Activated naive CD4-positive, alpha-beta T cell treated with anti-CD3 and anti-CD28 coated beads, Interleukin-2, amount 10 ng/mL, durations not matched to agents 7 days and 5 days (primary cell): ENCODE measurements at regions not wholly inside any gene's neighbourhood (a gene's known extent, or its start where the extent isn't known, plus 50 kb on each side); places are given as distances from the start of the nearest gene placed in this dataset.
"Not testable (repeated sequence)": the region's sequence is repeated elsewhere in the genome, so short reads cannot be mapped to it uniquely, and the experiment has no call there.

ENCODE experiments used
- CTCF ChIA-PET: fragments of 350-600 bp; sonication (Branson Sonifier 250); formaldehyde crosslinking; loops from one replicate; lab custom pipeline; 2021; ENCODE audit warnings: antibody characterized with exemption; lab: Charles Lee
- DNase-seq: peaks from one replicate; pipeline ENCODE4 v3.0.0-alpha.2; 2020
- H3K27ac Mint-ChIP-seq: one replicate; pipeline ENCODE4 v1.8.0; 2021; ENCODE audit warnings: mild to moderate bottlenecking, moderate library complexity, mixed read lengths
- H3K27me3 Mint-ChIP-seq: one replicate; pipeline ENCODE4 v1.8.0; 2021; ENCODE audit warnings: mild to moderate bottlenecking, mixed read lengths
- H3K36me3 Mint-ChIP-seq: one replicate; pipeline ENCODE4 v1.8.0; 2021; ENCODE audit warnings: mixed read lengths
- H3K4me1 Mint-ChIP-seq: one replicate; pipeline ENCODE4 v1.8.0; 2021; ENCODE audit warnings: mixed read lengths
- H3K4me3 Mint-ChIP-seq: one replicate; pipeline ENCODE4 v1.8.0; 2021; ENCODE audit warnings: mild to moderate bottlenecking, moderate library complexity, mixed read lengths
- H3K9me3 Mint-ChIP-seq: one replicate; pipeline ENCODE4 v1.8.0; 2021; ENCODE audit warnings: mixed read lengths

DNA sequence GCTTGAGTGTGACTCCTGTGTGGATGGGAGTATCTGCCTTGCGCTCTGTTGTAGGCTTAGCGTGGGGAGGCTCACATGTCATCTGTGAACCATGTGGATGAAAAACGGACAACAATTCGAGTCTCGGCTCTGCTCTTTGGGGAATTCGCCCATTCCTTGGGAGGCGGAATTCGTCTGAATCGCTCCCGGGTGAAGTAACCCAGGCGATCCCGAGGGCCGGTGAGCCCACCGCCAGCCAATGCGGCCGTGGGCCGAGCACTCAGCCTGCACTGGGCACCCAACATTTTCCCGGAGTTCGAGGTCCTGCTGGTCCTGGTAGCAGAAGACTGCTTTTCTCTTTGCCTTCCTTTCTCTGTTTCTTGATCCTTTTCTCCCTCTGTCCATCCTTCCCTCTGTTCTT lies 3928.5 kb upstream of the OR11H1 start:
- DNase-seq, H3K27me3 Mint-ChIP-seq, H3K36me3 Mint-ChIP-seq, H3K27ac Mint-ChIP-seq, H3K4me3 Mint-ChIP-seq, H3K4me1 Mint-ChIP-seq, CTCF ChIA-PET: not testable (repeated sequence)
- H3K9me3 Mint-ChIP-seq: peaks cover 47% of the 10 kb centered on the region

DNA sequence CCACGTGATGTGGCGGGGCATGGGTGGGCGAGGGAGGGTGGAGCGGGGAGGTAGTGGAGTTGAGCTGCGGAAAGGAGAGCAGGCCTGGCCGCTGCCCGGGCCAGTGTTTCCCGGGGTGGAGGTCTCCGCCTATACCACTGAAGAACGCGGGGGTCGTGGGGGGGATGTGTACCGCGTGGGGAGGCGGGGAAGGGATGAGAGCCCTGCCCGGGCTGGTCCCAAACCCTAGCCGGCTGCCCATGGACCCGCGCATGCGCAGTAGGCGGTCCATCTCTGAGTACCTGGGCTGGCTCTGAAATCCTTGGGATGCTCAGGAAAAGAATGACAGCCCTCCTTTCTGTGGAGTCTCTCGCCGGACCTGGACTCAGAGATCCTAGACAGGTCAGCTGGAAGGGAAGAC lies 3927.8 kb upstream of the OR11H1 start:
- CTCF ChIA-PET, H3K4me3 Mint-ChIP-seq, H3K27me3 Mint-ChIP-seq, H3K36me3 Mint-ChIP-seq, H3K4me1 Mint-ChIP-seq, H3K27ac Mint-ChIP-seq, DNase-seq: not testable (repeated sequence)
- H3K9me3 Mint-ChIP-seq: peaks cover 48% of the 10 kb centered on the region

DNA sequence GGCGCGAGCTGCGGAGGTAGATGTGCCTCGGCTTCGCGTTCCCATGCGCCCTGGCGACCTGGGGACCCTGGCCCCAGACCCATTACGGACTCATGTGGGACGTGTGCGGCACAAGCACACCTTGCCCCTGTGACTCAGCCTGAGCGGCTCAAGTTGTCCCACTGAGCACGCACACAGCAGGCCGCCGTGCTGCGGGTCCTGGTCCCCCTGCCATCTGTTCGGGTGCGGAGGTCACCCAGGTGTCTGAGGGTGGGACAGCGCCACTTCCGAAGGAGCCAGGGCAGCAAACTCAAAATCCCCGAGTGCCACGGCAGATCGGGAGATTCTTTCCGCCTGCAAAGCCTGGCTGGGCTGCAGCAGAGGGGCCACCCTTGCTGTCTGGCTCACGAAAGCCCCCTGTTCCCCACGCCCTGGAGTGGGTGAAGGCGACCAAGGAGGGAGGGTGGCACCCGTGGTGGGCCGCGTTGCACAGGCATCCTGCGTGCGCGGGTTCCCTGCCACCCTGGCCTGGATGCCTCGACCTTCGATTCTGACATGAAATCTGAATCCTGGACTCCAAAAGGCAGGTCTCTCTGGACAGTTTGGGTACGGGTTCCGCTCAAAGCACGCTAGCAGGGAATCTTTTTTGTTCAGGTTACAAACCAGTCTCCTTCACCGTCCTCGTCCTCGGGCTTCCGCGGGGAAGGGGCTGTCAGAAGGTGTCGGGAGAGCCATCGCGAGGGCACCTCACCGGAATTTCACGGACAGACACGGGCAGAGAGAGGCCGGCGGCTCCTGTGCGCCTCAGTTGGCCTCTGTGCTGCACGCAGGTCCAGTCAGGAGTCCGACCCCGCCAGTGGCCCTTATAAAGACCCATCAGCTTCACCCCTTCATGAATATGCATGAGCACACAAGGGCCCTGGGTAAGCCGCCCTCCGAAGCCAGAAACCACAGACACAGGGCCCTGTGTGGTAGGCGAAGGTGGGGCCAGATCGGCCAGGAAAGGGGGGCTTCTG lies 3926.8 kb upstream of the OR11H1 start:
- CTCF ChIA-PET, H3K27ac Mint-ChIP-seq, H3K36me3 Mint-ChIP-seq, H3K4me1 Mint-ChIP-seq, H3K27me3 Mint-ChIP-seq, H3K4me3 Mint-ChIP-seq, DNase-seq: not testable (repeated sequence)
- peaks cover 51% of the 10 kb centered on the region for H3K9me3 Mint-ChIP-seq

DNA sequence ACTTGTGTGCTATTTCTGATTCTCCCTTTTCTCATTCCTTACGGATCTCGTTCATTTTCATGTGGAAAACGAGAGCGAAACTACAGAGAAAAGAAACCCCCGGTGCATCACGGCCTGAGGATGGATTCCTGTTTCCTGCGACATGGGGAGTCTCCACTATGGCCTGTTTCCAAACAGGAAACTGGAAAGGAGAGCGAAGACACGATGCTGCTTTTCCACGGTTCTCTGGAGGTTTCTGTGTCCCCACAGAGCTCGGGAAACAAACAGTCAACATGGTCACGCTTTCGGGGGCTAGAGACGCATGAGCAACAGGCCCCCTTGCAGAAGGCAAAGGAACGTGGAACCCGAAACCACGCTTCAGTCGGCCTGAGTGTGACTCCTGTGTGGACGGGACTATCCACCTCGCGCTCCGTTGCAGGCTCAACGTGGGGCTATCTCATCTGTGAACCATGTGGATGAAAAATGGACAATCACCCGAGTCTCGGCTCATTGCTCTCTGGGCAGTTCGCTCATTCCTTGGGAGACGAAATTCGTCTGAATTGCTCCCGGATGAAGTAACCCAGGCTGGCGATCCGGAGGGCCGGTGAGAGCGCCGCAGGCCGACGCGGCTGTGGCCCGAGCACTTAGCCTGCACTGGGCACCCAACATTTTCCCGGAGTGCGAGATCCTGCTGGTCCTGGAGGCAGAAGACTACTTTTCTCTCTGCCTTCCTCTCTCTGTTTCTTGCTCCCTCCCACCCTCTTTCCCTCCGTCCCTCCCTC lies 3923.2 kb upstream of the OR11H1 start:
- H3K4me3 Mint-ChIP-seq, DNase-seq, H3K27ac Mint-ChIP-seq, H3K4me1 Mint-ChIP-seq, H3K36me3 Mint-ChIP-seq, CTCF ChIA-PET, H3K27me3 Mint-ChIP-seq: not testable (repeated sequence)
- H3K9me3 Mint-ChIP-seq: peaks cover 53% of the 10 kb centered on the region

DNA sequence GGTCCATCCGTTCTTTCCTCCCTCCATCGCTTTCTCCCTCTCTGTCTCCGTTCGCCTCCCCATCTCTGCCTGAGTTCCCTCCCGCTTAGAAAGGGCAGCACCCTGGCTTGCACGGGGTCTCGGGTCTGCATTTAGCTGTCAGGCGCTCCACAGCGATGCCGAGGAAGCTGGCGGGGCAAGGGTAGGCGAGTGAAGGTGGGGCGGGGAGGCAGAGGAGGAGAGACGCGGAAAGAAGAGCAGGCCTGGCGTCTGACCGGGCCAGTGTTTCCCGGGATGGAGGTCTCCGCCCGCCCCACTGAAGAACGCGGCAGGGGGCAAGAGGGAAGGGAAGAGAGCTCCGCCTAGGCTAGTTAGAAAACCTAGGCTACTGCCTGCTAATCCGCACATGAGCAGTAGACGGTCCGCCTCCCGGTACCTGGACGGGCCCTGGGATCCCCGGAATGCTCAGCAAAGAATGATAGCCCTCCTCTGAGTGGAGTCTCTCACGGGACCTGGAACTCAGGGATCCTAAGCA lies 3922.5 kb upstream of the OR11H1 start:
- H3K4me1 Mint-ChIP-seq: no peaks in the 10 kb centered on the region

DNA sequence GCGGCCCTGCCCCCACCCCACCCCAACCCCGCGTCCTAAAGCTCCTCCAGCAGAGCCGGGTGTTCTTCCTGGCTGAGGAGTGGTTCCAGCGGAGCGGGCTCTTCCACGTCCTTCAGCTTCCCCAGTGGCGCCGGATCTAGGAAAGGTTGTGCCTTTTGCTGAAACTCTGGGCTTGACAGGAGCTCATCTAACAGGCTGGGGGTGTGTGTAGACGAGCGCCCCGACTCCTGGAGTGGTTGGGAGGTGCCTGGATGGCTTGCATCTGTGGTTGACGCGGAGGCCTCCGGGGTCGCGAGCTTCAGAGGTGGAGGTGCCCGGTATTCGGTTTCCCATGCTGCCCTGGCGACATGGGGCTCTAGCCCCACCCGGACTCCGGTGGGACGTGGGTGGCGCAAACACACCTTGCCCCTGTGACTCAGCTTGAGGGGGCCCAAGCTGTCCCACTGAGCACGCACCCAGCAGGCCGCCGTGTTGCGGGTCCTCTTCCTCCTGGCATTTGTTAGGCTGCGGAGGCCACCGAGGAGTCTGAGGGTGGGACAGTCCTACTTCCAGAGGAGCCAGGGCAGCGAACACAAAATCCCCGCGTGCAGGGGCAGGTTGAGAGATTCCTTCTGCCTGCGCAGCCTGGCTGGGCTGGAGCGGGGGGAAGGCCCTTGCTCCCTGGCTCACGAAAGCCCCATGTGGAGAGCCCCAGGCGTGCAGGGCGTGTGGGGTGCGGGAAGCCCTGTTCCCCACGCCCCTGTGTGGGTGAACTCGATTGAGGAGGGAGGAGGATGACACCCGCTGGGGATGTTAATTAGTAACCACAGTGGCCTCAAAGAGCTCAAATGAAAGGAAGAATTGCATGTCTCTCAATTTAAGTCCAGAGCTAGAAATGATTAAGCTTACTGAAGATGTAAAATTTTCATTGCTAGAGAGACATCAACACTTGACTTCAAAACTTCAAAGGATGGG lies 3921.7 kb upstream of the OR11H1 start:
- H3K36me3 Mint-ChIP-seq, H3K27ac Mint-ChIP-seq, H3K4me1 Mint-ChIP-seq, H3K27me3 Mint-ChIP-seq, CTCF ChIA-PET, DNase-seq, H3K4me3 Mint-ChIP-seq: not testable (repeated sequence)
- H3K9me3 Mint-ChIP-seq: peaks cover 58% of the 10 kb centered on the region

More for the DNA sequence above, 3922.5 kb upstream of the OR11H1 start:
- Mint-ChIP-seq H3K27me3 (no peaks in the 10 kb centered on the region), H3K27ac (no peak overlapping the region), H3K36me3 (peaks cover 2% of the 10 kb centered on the region), H3K9me3 (peaks cover 56% of the 10 kb centered on the region), H3K4me3 (no peak overlapping the region)
- DNase-seq: no peak
- CTCF ChIA-PET: no interaction called here

DNA sequence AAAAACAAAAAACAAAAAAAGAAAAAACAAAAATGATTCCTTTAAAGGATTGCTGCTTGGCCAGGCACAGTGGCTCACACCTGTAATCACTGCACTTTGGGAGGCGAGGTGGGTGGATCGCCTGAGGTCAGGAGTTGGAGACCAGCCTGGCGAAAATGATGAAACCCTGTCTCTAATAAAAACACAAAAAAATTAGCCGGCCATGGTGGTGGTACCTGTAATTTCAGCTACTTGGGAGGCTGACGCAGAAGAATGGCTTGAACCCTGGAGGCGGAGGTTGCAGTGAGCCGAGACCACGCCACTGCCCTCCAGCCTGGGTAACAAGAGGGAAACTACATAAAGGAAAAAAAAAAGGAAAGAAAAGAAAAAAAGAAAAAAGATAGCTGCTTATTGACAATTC lies 3920.8 kb upstream of the OR11H1 start:
- H3K27ac Mint-ChIP-seq, DNase-seq, H3K36me3 Mint-ChIP-seq, H3K4me3 Mint-ChIP-seq, CTCF ChIA-PET, H3K4me1 Mint-ChIP-seq, H3K27me3 Mint-ChIP-seq: not testable (repeated sequence)
- H3K9me3 Mint-ChIP-seq: peaks cover 61% of the 10 kb centered on the region

DNA sequence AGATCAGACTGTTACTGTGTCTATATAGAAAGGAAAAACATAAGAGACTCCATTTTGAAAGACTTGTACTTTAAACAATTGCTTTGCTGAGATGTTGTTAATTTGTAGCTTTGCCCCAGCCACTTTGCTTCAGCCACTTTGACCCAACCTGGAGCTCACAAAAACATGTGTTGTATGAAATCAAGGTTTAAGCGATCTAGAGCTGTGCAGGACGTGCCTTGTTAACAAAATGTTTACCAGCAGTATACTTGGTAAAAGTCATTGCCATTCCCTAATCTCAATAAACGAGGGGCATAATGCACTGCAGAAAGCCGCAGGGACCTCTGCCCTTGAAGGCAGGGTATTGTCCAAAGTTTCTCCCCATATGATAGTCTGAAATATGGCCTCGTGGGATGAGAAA lies 3919.5 kb upstream of the OR11H1 start:
- H3K4me3 Mint-ChIP-seq, CTCF ChIA-PET, H3K27me3 Mint-ChIP-seq, H3K27ac Mint-ChIP-seq, H3K36me3 Mint-ChIP-seq, DNase-seq, H3K4me1 Mint-ChIP-seq: not testable (repeated sequence)
- peaks cover 65% of the 10 kb centered on the region for H3K9me3 Mint-ChIP-seq

DNA sequence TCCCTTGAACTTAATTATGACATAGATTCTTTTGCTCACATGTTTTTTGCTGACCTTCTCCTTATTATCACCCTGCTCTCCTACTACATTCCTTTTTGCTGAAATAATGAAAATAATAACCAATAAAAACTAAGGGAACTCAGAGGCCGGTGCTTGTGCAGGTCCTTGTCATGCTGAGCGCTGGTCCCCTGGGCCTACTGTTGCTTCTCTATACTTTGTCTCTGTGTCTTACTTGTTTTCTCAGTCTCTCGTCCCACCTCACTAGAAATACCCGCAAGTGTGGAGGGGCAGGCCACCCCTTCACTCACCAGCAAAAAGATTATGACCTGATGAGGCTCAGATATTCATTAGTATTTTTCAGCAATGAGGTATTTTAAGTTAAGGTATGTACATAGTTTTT lies 3918.8 kb upstream of the OR11H1 start:
- H3K27me3 Mint-ChIP-seq, H3K27ac Mint-ChIP-seq, CTCF ChIA-PET, H3K4me3 Mint-ChIP-seq, DNase-seq, H3K36me3 Mint-ChIP-seq, H3K4me1 Mint-ChIP-seq: not testable (repeated sequence)
- peaks cover 67% of the 10 kb centered on the region for H3K9me3 Mint-ChIP-seq

DNA sequence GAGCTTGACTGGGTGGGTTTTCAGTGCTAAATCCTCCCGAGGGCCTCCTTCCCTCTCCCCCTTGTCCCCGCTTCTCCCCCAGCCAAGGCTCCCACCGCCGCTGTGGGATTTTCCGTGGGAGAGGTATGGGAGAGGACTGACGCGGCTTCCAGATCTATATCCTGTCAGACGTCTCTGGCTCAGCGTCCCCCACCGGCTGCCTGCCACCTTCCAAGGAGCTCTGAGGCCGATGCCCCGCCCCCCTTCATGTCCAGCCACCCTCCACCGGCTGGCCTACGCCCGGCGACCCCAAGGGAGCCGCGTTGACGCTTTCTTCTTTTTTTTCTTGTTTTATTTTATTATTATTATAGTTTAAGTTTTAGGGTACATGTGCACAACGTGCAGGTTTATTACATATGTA lies 3916.7 kb upstream of the OR11H1 start:
- H3K27ac Mint-ChIP-seq, DNase-seq, H3K27me3 Mint-ChIP-seq, CTCF ChIA-PET, H3K4me3 Mint-ChIP-seq, H3K4me1 Mint-ChIP-seq, H3K36me3 Mint-ChIP-seq: not testable (repeated sequence)
- peaks cover 71% of the 10 kb centered on the region for H3K9me3 Mint-ChIP-seq

DNA sequence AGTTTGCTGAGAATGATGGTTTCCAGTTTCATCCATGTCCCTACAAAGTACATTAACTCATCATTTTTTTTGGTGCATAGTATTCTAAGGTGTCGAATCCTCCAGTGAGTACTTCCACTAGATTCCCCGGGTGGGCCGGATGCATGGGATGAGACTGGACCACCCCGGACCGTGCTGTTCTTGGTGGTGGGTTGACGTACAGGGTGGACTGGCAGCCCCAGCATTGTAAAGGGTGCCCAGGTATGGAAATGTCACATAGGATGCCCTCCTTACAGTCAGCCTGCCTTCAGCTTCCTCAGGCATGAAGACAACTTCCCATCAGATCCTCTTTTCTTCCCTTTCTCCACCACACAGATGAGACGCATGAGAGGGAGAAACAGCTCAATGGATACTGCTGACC lies 3916.1 kb upstream of the OR11H1 start:
- H3K36me3 Mint-ChIP-seq, H3K27ac Mint-ChIP-seq, H3K27me3 Mint-ChIP-seq, H3K4me1 Mint-ChIP-seq, CTCF ChIA-PET, H3K4me3 Mint-ChIP-seq, DNase-seq: not testable (repeated sequence)
- H3K9me3 Mint-ChIP-seq: peaks cover 72% of the 10 kb centered on the region

DNA sequence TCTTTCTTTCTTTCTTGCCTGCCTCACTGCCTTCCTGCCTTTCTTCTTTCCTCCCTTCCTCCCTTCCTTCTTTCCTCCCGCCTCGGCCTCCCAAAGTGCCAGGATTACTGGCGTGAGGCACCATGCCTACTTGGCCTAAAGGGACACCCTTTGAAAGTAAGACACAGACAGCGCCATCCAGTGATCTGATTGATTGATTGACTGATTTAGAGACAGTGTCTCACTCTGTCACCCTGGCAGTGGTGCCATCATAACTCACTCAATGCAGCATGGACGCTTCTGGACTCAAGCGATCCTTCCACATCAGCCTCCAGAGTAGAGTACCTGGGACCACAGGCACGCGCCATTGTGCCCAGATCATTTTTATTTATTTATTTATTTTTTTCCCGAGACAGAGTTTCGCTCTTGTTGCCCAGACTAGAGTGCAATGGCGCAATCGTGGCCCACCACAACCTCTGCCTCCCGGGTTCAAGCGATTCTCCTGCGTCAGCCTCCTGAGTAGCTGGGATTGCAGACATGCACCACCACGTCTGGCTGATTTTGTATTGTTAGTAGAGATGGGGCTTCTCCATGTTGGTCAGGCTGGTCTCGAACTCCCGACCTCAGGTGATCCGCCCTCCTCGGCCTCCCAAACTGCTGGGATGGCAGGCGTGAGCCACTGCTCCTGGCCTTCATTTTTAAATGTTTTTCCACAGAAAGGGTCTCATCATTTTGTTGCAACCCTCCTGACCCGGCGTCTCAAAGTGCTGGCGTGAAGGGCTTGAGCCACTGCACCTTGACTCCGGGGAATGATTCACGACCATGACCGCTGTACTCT lies 3914.7 kb upstream of the OR11H1 start:
- H3K4me1 Mint-ChIP-seq, CTCF ChIA-PET, H3K27ac Mint-ChIP-seq, DNase-seq, H3K27me3 Mint-ChIP-seq, H3K4me3 Mint-ChIP-seq: not testable (repeated sequence)
- Mint-ChIP-seq H3K36me3 (peaks cover 12% of the 10 kb centered on the region), H3K9me3 (peaks cover 76% of the 10 kb centered on the region)
